OCI-LY1 (cell line): ENCODE measurements at regions not wholly inside any gene's neighbourhood (a gene's known extent, or its start where the extent isn't known, plus 50 kb on each side); places are given as distances from the start of the nearest gene placed in this dataset.

Source experiments
- CTCF ChIP-seq: fragments of 200-600 bp; sonication (generic), shearing (Covaris generic); IDR thresholded peaks from 2 replicates; pipeline ENCODE4 v1.5.1; 2017; ENCODE audit warnings: mild to moderate bottlenecking, antibody characterized with exemption, low read length, moderate library complexity, mixed read lengths
- EZH2 ChIP-seq: fragments of 200-600 bp; sonication (generic), shearing (Covaris generic); IDR thresholded peaks from 2 replicates; pipeline ENCODE4 v1.8.0; 2017; ENCODE audit warnings: borderline replicate concordance, mixed run types, mild to moderate bottlenecking, antibody characterized with exemption, low read length, moderate library complexity, mixed read lengths

GRCh38 chr11:103737747-103738146 lies 298.7 kb upstream of the DDI1 start:
- no peak for TF ChIP-seq CTCF
- no peak for TF ChIP-seq EZH2
